ENCODE measurements at regions not wholly inside any gene's neighbourhood (a gene's known extent, or its start where the extent isn't known, plus 50 kb on each side); places are given as distances from the start of the nearest gene placed in this dataset.
"Not testable (repeated sequence)": the region's sequence is repeated elsewhere in the genome, so short reads cannot be mapped to it uniquely, and the experiment has no call there.

GRCh38 chr10:9850415-9850814, 1167.3 kb upstream of the CELF2 start:
- Histone ChIP-seq H3K27me3 (no peaks in the 10 kb centered on the region), H3K4me1 (no peaks in the 10 kb centered on the region), H3K36me3 (no peaks in the 10 kb centered on the region), H3K27ac (no peak overlapping the region), H3K9me3 (peaks cover 0 to 3% (median 0%) of the 10 kb centered on the region in 4 donors), H3K4me3 (no peak overlapping the region)
- TF ChIP-seq POLR2A (IDR thresholded peaks at IDR 0.05), result no peak
- DNase-seq, result no peak

GRCh38 chr10:9851808-9852207, 1165.9 kb upstream of the CELF2 start:
- no peak overlapping the region for H3K27ac ChIP-seq
- DNase-seq, result no peak
- peaks cover 0 to 3% (median 0%) of the 10 kb centered on the region in 4 donors for H3K9me3 ChIP-seq
- no peaks in the 10 kb centered on the region for H3K27me3 ChIP-seq
- no peaks in the 10 kb centered on the region for H3K36me3 ChIP-seq
- H3K4me3 ChIP-seq, result no peak overlapping the region
- no peaks in the 10 kb centered on the region for H3K4me1 ChIP-seq
- TF ChIP-seq CTCF (IDR thresholded peaks at IDR 0.05) (no peak), POLR2A (IDR thresholded peaks at IDR 0.05) (no peak)

- Histone ChIP-seq H3K36me3 (no peaks in the 10 kb centered on the region), H3K9me3 (peaks cover 0 to 3% (median 0%) of the 10 kb centered on the region in 4 donors), H3K27me3 (no peaks in the 10 kb centered on the region), H3K4me3 (no peak overlapping the region), H3K27ac (no peak overlapping the region), H3K4me1 (no peaks in the 10 kb centered on the region)
- no peak for DNase-seq
- TF ChIP-seq POLR2A (IDR thresholded peaks at IDR 0.05) (no peak), CTCF (IDR thresholded peaks at IDR 0.05) (no peak)
Measured at GRCh38 chr10:9853405-9854355, 1164.0 kb upstream of the CELF2 start.

GRCh38 chr10:9855451-9855850, 1162.2 kb upstream of the CELF2 start:
- not testable (repeated sequence) for H3K9me3 ChIP-seq, H3K27ac ChIP-seq, DNase-seq, H3K4me1 ChIP-seq, H3K4me3 ChIP-seq, H3K27me3 ChIP-seq, H3K36me3 ChIP-seq

- no peak overlapping the region for H3K27ac ChIP-seq
- no peaks in the 10 kb centered on the region for H3K4me1 ChIP-seq
- H3K9me3 ChIP-seq, result no peaks in the 10 kb centered on the region
- no peaks in the 10 kb centered on the region for H3K27me3 ChIP-seq
- no peaks in the 10 kb centered on the region for H3K36me3 ChIP-seq
- TF ChIP-seq POLR2A (IDR thresholded peaks at IDR 0.05), result no peak
- no peak for TF ChIP-seq CTCF (IDR thresholded peaks at IDR 0.05)
- DNase-seq, result no peak
- no peak overlapping the region for H3K4me3 ChIP-seq
Measured at GRCh38 chr10:9858816-9859215, 1158.9 kb upstream of the CELF2 start.

- H3K9me3 ChIP-seq, result no peaks in the 10 kb centered on the region
- H3K4me1 ChIP-seq, result no peaks in the 10 kb centered on the region
- DNase-seq, result no peak
- no peak overlapping the region for H3K4me3 ChIP-seq
- H3K27ac ChIP-seq, result no peak overlapping the region
- no peaks in the 10 kb centered on the region for H3K27me3 ChIP-seq
- TF ChIP-seq CTCF (IDR thresholded peaks at IDR 0.05) (no peak), POLR2A (IDR thresholded peaks at IDR 0.05) (no peak)
- H3K36me3 ChIP-seq, result no peaks in the 10 kb centered on the region
Measured at GRCh38 chr10:9860045-9860444, 1157.6 kb upstream of the CELF2 start.
